ENCODE measurements at regions not wholly inside any gene's neighbourhood (a gene's known extent, or its start where the extent isn't known, plus 50 kb on each side); places are given as distances from the start of the nearest gene placed in this dataset.

DNA sequence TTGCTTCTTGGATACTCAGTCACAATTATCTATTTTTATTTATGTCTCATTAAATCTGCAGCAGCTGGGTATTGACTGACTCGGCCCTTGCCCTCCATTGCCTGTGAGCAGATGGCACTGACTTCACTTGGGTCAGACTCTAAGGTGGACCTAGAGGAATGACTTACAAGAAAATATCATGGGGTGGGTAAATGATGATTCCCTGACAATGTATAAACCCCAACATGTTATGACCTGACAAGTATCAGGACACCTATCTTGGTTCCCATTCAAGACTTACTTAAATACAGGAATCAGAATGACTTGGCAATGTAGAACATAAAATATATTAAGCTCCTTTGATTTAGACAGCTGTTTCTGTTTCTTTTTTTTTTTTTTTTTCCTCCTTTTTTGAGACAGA is 953.5 kb downstream of the CDH11 start:
- TF ChIP-seq, protein P1, sequence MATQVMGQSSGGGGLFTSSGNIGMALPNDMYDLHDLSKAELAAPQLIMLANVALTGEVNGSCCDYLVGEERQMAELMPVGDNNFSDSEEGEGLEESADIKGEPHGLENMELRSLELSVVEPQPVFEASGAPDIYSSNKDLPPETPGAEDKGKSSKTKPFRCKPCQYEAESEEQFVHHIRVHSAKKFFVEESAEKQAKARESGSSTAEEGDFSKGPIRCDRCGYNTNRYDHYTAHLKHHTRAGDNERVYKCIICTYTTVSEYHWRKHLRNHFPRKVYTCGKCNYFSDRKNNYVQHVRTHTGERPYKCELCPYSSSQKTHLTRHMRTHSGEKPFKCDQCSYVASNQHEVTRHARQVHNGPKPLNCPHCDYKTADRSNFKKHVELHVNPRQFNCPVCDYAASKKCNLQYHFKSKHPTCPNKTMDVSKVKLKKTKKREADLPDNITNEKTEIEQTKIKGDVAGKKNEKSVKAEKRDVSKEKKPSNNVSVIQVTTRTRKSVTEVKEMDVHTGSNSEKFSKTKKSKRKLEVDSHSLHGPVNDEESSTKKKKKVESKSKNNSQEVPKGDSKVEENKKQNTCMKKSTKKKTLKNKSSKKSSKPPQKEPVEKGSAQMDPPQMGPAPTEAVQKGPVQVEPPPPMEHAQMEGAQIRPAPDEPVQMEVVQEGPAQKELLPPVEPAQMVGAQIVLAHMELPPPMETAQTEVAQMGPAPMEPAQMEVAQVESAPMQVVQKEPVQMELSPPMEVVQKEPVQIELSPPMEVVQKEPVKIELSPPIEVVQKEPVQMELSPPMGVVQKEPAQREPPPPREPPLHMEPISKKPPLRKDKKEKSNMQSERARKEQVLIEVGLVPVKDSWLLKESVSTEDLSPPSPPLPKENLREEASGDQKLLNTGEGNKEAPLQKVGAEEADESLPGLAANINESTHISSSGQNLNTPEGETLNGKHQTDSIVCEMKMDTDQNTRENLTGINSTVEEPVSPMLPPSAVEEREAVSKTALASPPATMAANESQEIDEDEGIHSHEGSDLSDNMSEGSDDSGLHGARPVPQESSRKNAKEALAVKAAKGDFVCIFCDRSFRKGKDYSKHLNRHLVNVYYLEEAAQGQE (IDR thresholded peaks at IDR 0.05; ENCODE audit: borderline replicate concordance), result no peak
- TF ChIP-seq, protein P2, sequence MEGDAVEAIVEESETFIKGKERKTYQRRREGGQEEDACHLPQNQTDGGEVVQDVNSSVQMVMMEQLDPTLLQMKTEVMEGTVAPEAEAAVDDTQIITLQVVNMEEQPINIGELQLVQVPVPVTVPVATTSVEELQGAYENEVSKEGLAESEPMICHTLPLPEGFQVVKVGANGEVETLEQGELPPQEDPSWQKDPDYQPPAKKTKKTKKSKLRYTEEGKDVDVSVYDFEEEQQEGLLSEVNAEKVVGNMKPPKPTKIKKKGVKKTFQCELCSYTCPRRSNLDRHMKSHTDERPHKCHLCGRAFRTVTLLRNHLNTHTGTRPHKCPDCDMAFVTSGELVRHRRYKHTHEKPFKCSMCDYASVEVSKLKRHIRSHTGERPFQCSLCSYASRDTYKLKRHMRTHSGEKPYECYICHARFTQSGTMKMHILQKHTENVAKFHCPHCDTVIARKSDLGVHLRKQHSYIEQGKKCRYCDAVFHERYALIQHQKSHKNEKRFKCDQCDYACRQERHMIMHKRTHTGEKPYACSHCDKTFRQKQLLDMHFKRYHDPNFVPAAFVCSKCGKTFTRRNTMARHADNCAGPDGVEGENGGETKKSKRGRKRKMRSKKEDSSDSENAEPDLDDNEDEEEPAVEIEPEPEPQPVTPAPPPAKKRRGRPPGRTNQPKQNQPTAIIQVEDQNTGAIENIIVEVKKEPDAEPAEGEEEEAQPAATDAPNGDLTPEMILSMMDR (IDR thresholded peaks at IDR 0.05; ENCODE audit: poor library complexity, severe bottlenecking), result no peak
- no peak for TF ChIP-seq TAF1 (IDR thresholded peaks at IDR 0.05; ENCODE audit: low read depth)
- no peak for TF ChIP-seq EZH2 (IDR thresholded peaks at IDR 0.05; ENCODE audit: borderline replicate concordance, insufficient read depth, low read length, poor library complexity, severe bottlenecking)
- no peak for TF ChIP-seq POLR2AphosphoS5 (IDR thresholded peaks at IDR 0.05)
- TF ChIP-seq SMC3 (conservative IDR thresholded peaks at IDR 0.05; ENCODE audit: poor library complexity), result no peak
- no peak for TF ChIP-seq EP300 (conservative IDR thresholded peaks at IDR 0.05; ENCODE audit: poor library complexity, severe bottlenecking)
- TF ChIP-seq RAD21 (conservative IDR thresholded peaks at IDR 0.05), result no peak
- no peak for TF ChIP-seq MXI1 (conservative IDR thresholded peaks at IDR 0.05; ENCODE audit: poor library complexity, severe bottlenecking)
